K562 (cell line): ENCODE measurements at regions not wholly inside any gene's neighbourhood (a gene's known extent, or its start where the extent isn't known, plus 50 kb on each side); places are given as distances from the start of the nearest gene placed in this dataset.
"Not testable (repeated sequence)": the region's sequence is repeated elsewhere in the genome, so short reads cannot be mapped to it uniquely, and the experiment has no call there.

Source experiments
- ATAC-seq: fragments of 200-7000 bp; cut with Tn5 transposase; 3 replicates; pipeline ENCODE4 v1.9.1; 2020; ENCODE audit warnings: moderate library complexity
- BruUV-seq: library from RNA; stranded (reverse); fragments of 400-500 nt; replicated peaks from 2 replicates; lab custom pipeline; 2021; lab: Mats Ljungman, UMichigan
- CTCF ChIA-PET: fragments of 300-600 bp; formaldehyde crosslinking; extraction: SDS; loops from one replicate; lab custom pipeline; 2021; ENCODE audit warnings: low intra/inter-chr PET ratio; lab: Yijun Ruan, JAX
- POLR2A ChIA-PET: fragments of 300-600, 350-650 bp; sonication (Branson Sonifier 250); formaldehyde crosslinking; extraction: SDS; loops from one replicate; lab custom pipeline; 2021; ENCODE audit warnings: antibody characterized with exemption, inconsistent platforms; lab: Yijun Ruan, JAX
- DNase-seq, 4 experiments: peaks; one replicate each; pipeline versions ENCODE4 v3.0.0 to v3.0.0-alpha.2; 2011 to 2018; ENCODE audit warnings: low spot score in 3 of 4, mixed read lengths in 3 of 4; ENCODE audit errors: extremely low read depth in 1 of 4
- FAIRE-seq: peaks from 2 replicates; lab custom pipeline; 2011; peaks lifted over from hg19 to GRCh38; lab: Jason Lieb, UNC
- H2AFZ ChIP-seq: 2 replicates; pipeline ENCODE4 v1.6.0; 2011; ENCODE audit warnings: low read depth, low read length, control low read depth, inconsistent platforms
- H3K27ac ChIP-seq: fragments of 200-600 bp; 3 replicates; pipeline ENCODE4 v1.8.0; 2011; ENCODE audit warnings: low read depth, mild to moderate bottlenecking, control low read depth, inconsistent platforms, low read length, moderate library complexity, mixed read lengths; ENCODE audit errors: extremely low read depth
- H3K27me3 ChIP-seq, 2 experiments: fragments of 300-600 bp in 1 of 2; 2 replicates in 1 of 2; 3 replicates in 1 of 2; pipeline versions ENCODE4 v1.6.0 to v1.8.0; 2011; ENCODE audit warnings: inconsistent platforms in 2 of 2, low read length in 2 of 2, mild to moderate bottlenecking in 1 of 2, mixed read lengths in 1 of 2, moderate library complexity in 1 of 2; ENCODE audit not compliant: control insufficient read depth in 2 of 2, insufficient read depth in 2 of 2
- H3K36me3 ChIP-seq: fragments of 300-600 bp; 3 replicates; pipeline ENCODE4 v1.8.0; 2011; ENCODE audit warnings: mild to moderate bottlenecking, low read length, inconsistent platforms; ENCODE audit not compliant: control insufficient read depth, insufficient read depth
- H3K4me1 ChIP-seq, 2 experiments: fragments of 200-600 bp in 1 of 2; replicated peaks in 1 of 2; 2 replicates in 1 of 2; 3 replicates in 1 of 2; pipeline versions ENCODE4 v1.5.1 to v1.8.0; 2011; ENCODE audit warnings: inconsistent platforms in 2 of 2, low read length in 2 of 2, mild to moderate bottlenecking in 1 of 2, mixed read lengths in 1 of 2, moderate library complexity in 1 of 2; ENCODE audit not compliant: control insufficient read depth in 2 of 2, insufficient read depth in 2 of 2
- H3K4me2 ChIP-seq: 2 replicates; pipeline ENCODE4 v1.6.1; 2011; ENCODE audit warnings: low read length, control low read depth, inconsistent platforms, mixed read lengths; ENCODE audit not compliant: insufficient read depth
- H3K4me3 ChIP-seq: fragments of 200-600 bp; sonication (generic), shearing (Covaris generic); 2 replicates; pipeline ENCODE4 v1.5.1; 2016; ENCODE audit warnings: control low read depth, inconsistent platforms
- H3K79me2 ChIP-seq: fragments of 200-600 bp; 3 replicates; pipeline ENCODE4 v1.8.0; 2011; ENCODE audit warnings: low read length, inconsistent platforms; ENCODE audit not compliant: control insufficient read depth, insufficient read depth
- H3K9ac ChIP-seq, 2 experiments: 2 replicates each; pipeline versions ENCODE4 v1.6.0 to v1.6.1; 2011; ENCODE audit warnings: low read depth in 2 of 2, low read length in 2 of 2, control low read depth in 1 of 2, inconsistent platforms in 1 of 2, mild to moderate bottlenecking in 1 of 2, mixed read lengths in 1 of 2; ENCODE audit not compliant: insufficient read depth in 1 of 2
- H3K9me1 ChIP-seq: one replicate; pipeline ENCODE4 v1.6.0; 2011; ENCODE audit warnings: inconsistent platforms, mild to moderate bottlenecking, low read length, moderate library complexity; ENCODE audit not compliant: control insufficient read depth, insufficient read depth
- H3K9me3 ChIP-seq: replicated peaks from 2 replicates; pipeline ENCODE4 v1.5.1; 2011; ENCODE audit warnings: low read depth, low read length, inconsistent platforms; ENCODE audit not compliant: control insufficient read depth, insufficient read depth
- H4K20me1 ChIP-seq: replicated peaks from 2 replicates; pipeline ENCODE4 v1.6.1; 2011; ENCODE audit warnings: low read length, inconsistent platforms, mixed read lengths; ENCODE audit not compliant: control insufficient read depth, insufficient read depth
- ATF1 ChIP-seq, 2 experiments: fragments of 450-650 bp in 1 of 2; IDR thresholded peaks; 2 replicates each; pipeline ENCODE4 v1.6.1; 2016; ENCODE audit warnings: missing compliant biosample characterization in 1 of 2, missing genetic modification characterization in 1 of 2
- CBFA2T2 ChIP-seq: fragments of 450-650 bp; conservative IDR thresholded peaks from 2 replicates; pipeline ENCODE4 v1.6.1; 2017; ENCODE audit warnings: mild to moderate bottlenecking
- E2F5 ChIP-seq: sonication (generic); formaldehyde crosslinking; IDR thresholded peaks from 2 replicates; pipeline ENCODE4 v1.8.0; 2022; ENCODE audit warnings: mild to moderate bottlenecking, missing genetic modification reagents
- MAFF ChIP-seq: IDR thresholded peaks from 2 replicates; pipeline ENCODE4 v1.6.1; 2012; ENCODE audit warnings: low read length, improper control_type of control experiment
- NBN ChIP-seq: fragments of 450-650 bp; IDR thresholded peaks from 2 replicates; pipeline ENCODE4 v1.6.1; 2016; ENCODE audit warnings: low read depth, mild to moderate bottlenecking
- PCBP1 ChIP-seq: fragments of 200-400 bp; formaldehyde crosslinking; IDR thresholded peaks from 2 replicates; pipeline ENCODE4 v1.6.1; 2018; ENCODE audit warnings: mild to moderate bottlenecking, low read depth, low read length; ENCODE audit not compliant: poor library complexity, severe bottlenecking
- ZSCAN29 ChIP-seq: fragments of 450-650 bp; IDR thresholded peaks from 2 replicates; pipeline ENCODE4 v1.6.1; 2017
- WGBS: fragments of 100-300 bp; shearing (Covaris generic); methylation state at CpG from one replicate; pipeline ENCODE4 v1.1.6; 2016; ENCODE audit warnings: low coverage, mixed read lengths; ENCODE audit not compliant: insufficient coverage; ENCODE audit errors: missing lambda C conversion rate; 5-methylcytosine and 5-hydroxymethylcytosine counted together
- in situ Hi-C: fragments of 300-500 bp; cut with MboI; formaldehyde crosslinking; loops from 4 replicates; pipeline ENCODE4 v1.15.0; 2018; ENCODE audit warnings: inconsistent platforms, mixed read lengths
- intact Hi-C: fragments of 100-400 bp; cut with micrococcal nuclease; formaldehyde crosslinking; loops from 2 replicates; pipeline ENCODE4 v1.14.2; 2022
- TF ChIP-seq, protein P1 (sequence below): fragments of 250-450 bp; sonication (Bioruptor Pico); IDR thresholded peaks from 2 replicates; pipeline ENCODE4 v1.5.0; 2021

DNA sequence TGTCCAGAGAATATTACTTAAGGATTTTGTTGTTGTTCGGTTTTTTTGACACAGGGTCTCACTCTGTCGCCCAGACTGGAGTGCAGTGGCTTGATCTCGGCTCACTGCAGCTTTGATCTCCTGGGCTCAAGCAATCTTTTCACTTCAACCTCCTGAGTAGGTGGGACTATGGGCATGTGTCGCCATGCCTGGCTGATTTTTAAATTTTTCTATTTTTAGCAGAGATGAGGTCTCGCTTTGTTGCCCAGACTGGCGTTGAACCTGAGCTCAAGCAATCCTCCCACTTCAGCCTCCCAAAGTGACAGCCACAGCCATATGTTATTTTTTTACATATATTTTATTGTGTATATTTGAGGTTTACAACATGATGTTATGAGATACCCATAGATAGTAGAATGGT is 86.8 kb upstream of the UMPS start:
- Histone ChIP-seq H2AFZ (no peak overlapping the region), H4K20me1 (no peaks in the 10 kb centered on the region), H3K36me3 (no peaks in the 10 kb centered on the region), H3K4me2 (no peak overlapping the region), H3K9me3 (no peaks in the 10 kb centered on the region), H3K27me3 (no peaks in the 10 kb centered on the region), H3K4me1 (peaks cover 0 to 21% of the 10 kb centered on the region in 2 experiments; a peak in 3 of 5 replicates), H3K27ac (no peak overlapping the region), H3K4me3 (no peak overlapping the region), H3K9ac (no peak overlapping the region), H3K79me2 (no peaks in the 10 kb centered on the region), H3K9me1 (no peaks in the 10 kb centered on the region)
- TF ChIP-seq PCBP1 (no peak), NBN (no peak), ZSCAN29 (no peak), MAFF (no peak), CBFA2T2 (no peak), ATF1 (CRISPR knock-in tag; IDR thresholded peaks at IDR 0.05) (no peak), ATF1 (tag; IDR thresholded peaks at IDR 0.05) (no peak), E2F5 (CRISPR knock-in tag) (no peak)
- TF ChIP-seq, protein P1, sequence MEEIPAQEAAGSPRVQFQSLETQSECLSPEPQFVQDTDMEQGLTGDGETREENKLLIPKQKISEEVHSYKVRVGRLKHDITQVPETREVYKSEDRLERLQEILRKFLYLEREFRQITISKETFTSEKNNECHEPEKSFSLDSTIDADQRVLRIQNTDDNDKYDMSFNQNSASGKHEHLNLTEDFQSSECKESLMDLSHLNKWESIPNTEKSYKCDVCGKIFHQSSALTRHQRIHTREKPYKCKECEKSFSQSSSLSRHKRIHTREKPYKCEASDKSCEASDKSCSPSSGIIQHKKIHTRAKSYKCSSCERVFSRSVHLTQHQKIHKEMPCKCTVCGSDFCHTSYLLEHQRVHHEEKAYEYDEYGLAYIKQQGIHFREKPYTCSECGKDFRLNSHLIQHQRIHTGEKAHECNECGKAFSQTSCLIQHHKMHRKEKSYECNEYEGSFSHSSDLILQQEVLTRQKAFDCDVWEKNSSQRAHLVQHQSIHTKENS (CRISPR knock-in tag), result no peak
- intact Hi-C loops, result no loop called here
- no peak for ATAC-seq
- no TSS peak for BruUV-seq
- in situ Hi-C loops, result no loop called here
- ChIA-PET CTCF (no interaction called here), POLR2A (no interaction called here)
- no peak for FAIRE-seq
- WGBS, result 85% methylated on average over 4 of the region's 6 CpGs
- DNase-seq, result no peak

- not testable (repeated sequence) for BruUV-seq, H3K4me2 ChIP-seq, FAIRE-seq
Observed at GRCh38 chr3:124646186-124646585, 84.1 kb upstream of the UMPS start.

More at GRCh38 chr3:124646186-124646585, 84.1 kb upstream of the UMPS start:
- H2AFZ ChIP-seq, CTCF ChIA-PET, H3K27ac ChIP-seq, intact Hi-C loops, ATAC-seq, H3K9me3 ChIP-seq, DNase-seq, in situ Hi-C loops, H3K79me2 ChIP-seq, H3K4me1 ChIP-seq, H3K9ac ChIP-seq, H3K4me3 ChIP-seq, H3K36me3 ChIP-seq, H3K27me3 ChIP-seq, H4K20me1 ChIP-seq, POLR2A ChIA-PET, H3K9me1 ChIP-seq: not testable (repeated sequence)
- 71% methylated on average over 2 of the region's 4 CpGs for WGBS
